ENCODE measurements at regions not wholly inside any gene's neighbourhood (a gene's known extent, or its start where the extent isn't known, plus 50 kb on each side); places are given as distances from the start of the nearest gene placed in this dataset.
"Not testable (repeated sequence)": the region's sequence is repeated elsewhere in the genome, so short reads cannot be mapped to it uniquely, and the experiment has no call there.

DNA sequence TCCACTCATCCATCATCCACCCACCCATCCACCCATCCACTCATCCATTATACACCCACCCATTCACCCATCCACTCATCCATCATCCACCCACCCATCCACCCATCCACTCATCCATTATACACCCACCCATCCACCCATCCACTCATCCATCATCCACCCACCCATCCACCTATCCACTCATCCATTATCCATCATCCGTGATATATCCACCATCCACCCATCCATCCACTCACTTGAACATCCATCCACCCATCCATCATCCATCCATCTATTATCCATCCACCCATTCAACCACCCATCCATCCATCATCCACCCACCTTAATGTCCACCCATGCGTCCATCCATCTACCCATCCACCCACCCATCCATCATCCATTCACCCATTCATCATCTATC is 77.7 kb upstream of the LRPAP1 start:
- H3K27ac ChIP-seq (ENCODE audit: low read depth, low read length, severe bottlenecking); H3K36me3 ChIP-seq (ENCODE audit: control insufficient read depth, insufficient read depth, low read length); H3K4me1 ChIP-seq (ENCODE audit: control insufficient read depth, insufficient read depth, low read length, poor library complexity, severe bottlenecking); H3K4me3 ChIP-seq (ENCODE audit: extremely low read depth, insufficient read depth, low read length, poor library complexity, severe bottlenecking); H3K9me3 ChIP-seq (ENCODE audit: control insufficient read depth, low read length): not testable (repeated sequence)
- 95 to 100% methylated on average over 1 of the region's 2 CpGs for WGBS, 2 experiments (ENCODE audit: insufficient coverage in 2 of 2)

DNA sequence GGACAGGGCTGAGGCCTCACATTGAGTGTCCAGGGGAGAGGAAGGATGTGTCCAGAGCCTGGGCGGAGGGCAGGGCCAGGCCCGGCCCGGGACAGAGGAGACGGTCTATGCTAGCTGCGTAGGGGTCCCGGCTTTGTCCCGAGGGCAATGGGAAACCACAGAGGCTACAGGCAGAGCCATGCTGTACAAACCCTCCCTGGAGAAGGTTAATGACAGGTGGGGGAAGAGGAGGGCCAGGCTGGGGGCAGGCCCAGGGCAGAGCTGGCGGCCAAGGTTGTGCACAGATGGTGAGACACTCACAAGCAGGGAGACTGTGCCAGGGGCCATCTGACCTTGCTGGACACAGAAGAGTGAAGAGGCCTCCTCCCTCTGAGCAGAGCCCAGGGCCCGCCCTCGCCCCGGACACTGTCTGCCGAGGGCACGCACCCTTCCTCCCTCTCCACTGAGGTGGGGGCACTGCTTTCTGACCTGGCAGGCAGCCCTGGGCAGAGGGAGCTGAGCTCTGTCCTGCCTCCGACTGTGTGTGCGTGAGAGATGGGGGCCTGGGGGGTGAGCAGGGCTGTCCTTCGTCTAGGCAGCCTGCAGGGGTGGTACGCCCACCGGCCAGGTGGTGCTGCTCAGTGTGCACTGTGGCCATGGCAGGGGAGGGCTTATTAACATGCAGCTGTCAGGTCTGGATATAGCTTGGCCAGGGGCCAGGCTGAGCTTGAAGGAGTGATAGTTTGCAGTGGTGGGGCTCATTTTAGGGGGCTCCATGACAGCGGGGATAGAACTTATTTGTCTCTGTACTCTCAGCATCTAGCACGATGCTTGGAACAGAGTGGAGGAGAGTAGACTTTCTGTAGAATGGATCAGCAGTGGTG is 75.7 kb upstream of the LRPAP1 start:
- no peaks in the 10 kb centered on the region for H3K4me1 ChIP-seq (ENCODE audit: control insufficient read depth, insufficient read depth, low read length, poor library complexity, severe bottlenecking)
- no peak overlapping the region for H3K4me3 ChIP-seq (ENCODE audit: extremely low read depth, insufficient read depth, low read length, poor library complexity, severe bottlenecking)
- 89 to 94% methylated on average over 12 to 15 of the region's 20 CpGs for WGBS, 2 experiments (ENCODE audit: insufficient coverage in 2 of 2)
- no peak overlapping the region for H3K27ac ChIP-seq (ENCODE audit: low read depth, low read length, severe bottlenecking)
- no peaks in the 10 kb centered on the region for H3K9me3 ChIP-seq (ENCODE audit: control insufficient read depth, low read length)
- no peaks in the 10 kb centered on the region for H3K36me3 ChIP-seq (ENCODE audit: control insufficient read depth, insufficient read depth, low read length)

DNA sequence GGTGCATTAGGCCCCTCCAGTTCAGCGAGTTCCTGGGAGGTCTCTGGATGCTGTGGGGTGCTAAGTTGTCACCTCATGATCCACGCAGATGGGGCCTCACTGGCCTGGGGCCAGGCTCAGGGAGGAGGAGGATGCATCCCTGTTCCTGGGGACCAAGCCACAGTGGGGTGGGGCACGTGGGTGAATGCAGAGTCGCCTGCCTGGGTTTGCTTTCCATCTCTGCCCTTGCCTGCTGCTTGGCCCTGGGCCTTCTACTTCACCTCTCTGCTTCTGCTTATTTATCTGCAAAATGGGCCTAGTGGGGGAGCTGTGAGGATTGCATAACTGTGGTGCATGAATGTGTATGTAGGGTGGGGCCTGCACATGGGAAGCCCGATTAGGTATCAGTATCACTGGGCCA is 74.6 kb upstream of the LRPAP1 start:
- not testable (repeated sequence) for H3K27ac ChIP-seq (ENCODE audit: low read depth, low read length, severe bottlenecking); H3K4me1 ChIP-seq (ENCODE audit: control insufficient read depth, insufficient read depth, low read length, poor library complexity, severe bottlenecking); H3K9me3 ChIP-seq (ENCODE audit: control insufficient read depth, low read length); H3K36me3 ChIP-seq (ENCODE audit: control insufficient read depth, insufficient read depth, low read length); H3K4me3 ChIP-seq (ENCODE audit: extremely low read depth, insufficient read depth, low read length, poor library complexity, severe bottlenecking)
- WGBS, 2 experiments (ENCODE audit: insufficient coverage in 2 of 2), result 20% methylated on average over 1 of the region's 5 CpGs; no CpG with 5 or more reads in 1 of the 2 experiments

DNA sequence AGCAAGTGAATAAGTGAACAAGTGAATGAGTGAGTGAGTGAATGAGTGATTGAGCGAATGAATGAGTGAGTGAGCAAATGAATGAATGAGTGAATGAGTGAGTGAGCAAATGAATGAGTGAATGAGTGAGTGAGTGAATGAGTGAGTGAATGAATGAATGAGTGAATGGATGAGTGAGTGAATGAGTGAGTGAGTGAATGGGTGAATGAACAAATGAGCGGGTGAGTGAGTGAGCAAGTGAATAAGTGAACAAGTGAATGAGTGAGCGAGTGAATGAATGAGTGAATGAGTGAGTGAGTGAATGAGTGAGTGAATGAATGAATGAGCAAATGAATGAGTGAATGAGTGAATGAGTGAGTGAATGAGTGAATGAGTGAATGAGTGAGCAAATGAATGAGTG is 74.0 kb upstream of the LRPAP1 start:
- not testable (repeated sequence) for H3K9me3 ChIP-seq (ENCODE audit: control insufficient read depth, low read length); H3K36me3 ChIP-seq (ENCODE audit: control insufficient read depth, insufficient read depth, low read length); H3K4me1 ChIP-seq (ENCODE audit: control insufficient read depth, insufficient read depth, low read length, poor library complexity, severe bottlenecking); H3K4me3 ChIP-seq (ENCODE audit: extremely low read depth, insufficient read depth, low read length, poor library complexity, severe bottlenecking); H3K27ac ChIP-seq (ENCODE audit: low read depth, low read length, severe bottlenecking)
- WGBS, 2 experiments (ENCODE audit: insufficient coverage in 2 of 2), result 95% methylated on average over 3 of the region's 3 CpGs

DNA sequence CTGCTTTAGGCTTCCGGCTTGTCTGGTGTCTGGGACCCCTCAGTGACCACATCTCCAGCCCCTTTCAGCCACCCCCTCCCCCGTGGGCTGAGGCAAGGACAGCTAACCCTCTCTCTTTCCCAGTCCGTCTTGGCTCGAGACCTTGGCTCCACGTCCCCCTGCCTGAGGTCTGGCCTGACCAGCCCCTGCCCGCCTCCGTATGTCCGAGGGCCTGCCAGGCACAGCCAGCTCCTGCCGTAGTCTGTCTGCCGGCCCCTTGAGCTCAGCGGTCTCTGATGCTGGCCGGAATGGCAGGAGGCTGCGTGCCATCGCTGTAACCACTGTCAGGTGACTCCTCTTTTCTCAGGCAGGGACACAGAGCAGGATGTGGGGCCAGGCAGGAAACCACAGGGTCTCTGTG is 73.3 kb upstream of the LRPAP1 start:
- peaks cover 5% of the 10 kb centered on the region for H3K9me3 ChIP-seq (ENCODE audit: control insufficient read depth, low read length)
- H3K4me1 ChIP-seq (ENCODE audit: control insufficient read depth, insufficient read depth, low read length, poor library complexity, severe bottlenecking), result no peaks in the 10 kb centered on the region
- H3K4me3 ChIP-seq (ENCODE audit: extremely low read depth, insufficient read depth, low read length, poor library complexity, severe bottlenecking), result no peak overlapping the region
- 89 to 93% methylated on average over 7 to 14 of the region's 14 CpGs for WGBS, 2 experiments (ENCODE audit: insufficient coverage in 2 of 2)
- no peaks in the 10 kb centered on the region for H3K36me3 ChIP-seq (ENCODE audit: control insufficient read depth, insufficient read depth, low read length)
- no peak overlapping the region for H3K27ac ChIP-seq (ENCODE audit: low read depth, low read length, severe bottlenecking)

DNA sequence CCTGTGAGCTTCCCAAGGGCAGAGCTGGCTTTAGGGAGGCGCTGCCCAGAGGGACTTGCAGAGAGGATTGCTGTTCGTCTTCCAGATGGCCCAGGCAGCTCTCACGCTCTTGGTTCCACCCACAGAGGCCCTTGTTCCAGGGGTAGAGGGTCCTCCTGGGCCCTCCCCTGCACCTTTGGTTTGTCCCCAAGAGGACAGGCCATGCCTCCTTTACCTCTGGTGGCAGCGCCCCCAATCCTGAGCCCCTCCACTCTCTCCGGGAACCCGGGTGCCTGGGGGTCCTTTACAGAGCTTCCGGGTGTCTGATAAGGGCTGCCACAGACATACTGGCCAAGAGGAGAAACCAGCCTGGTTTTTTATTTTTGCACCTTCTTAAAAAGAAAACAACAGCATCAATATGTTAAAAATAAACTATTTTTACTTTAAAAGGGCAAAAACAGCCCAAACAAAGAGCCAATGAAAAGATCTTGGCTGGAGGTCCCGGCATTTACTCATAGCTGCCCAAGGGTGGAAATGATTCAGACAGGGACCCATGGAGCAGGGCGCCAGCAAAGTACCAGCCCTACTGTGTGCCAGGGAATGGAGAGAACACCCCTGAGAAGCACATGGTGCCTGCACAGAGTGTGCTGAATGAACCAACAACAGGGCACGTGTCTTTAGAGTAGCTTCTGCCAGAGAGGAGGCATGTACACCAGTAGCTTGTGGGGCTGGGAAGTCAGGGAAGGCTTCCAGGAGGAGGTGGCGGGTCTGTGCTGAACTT is 70.8 kb upstream of the LRPAP1 start:
- not testable (repeated sequence) for H3K4me1 ChIP-seq (ENCODE audit: control insufficient read depth, insufficient read depth, low read length, poor library complexity, severe bottlenecking); H3K36me3 ChIP-seq (ENCODE audit: control insufficient read depth, insufficient read depth, low read length); H3K4me3 ChIP-seq (ENCODE audit: extremely low read depth, insufficient read depth, low read length, poor library complexity, severe bottlenecking); H3K9me3 ChIP-seq (ENCODE audit: control insufficient read depth, low read length); H3K27ac ChIP-seq (ENCODE audit: low read depth, low read length, severe bottlenecking)
- WGBS, 2 experiments (ENCODE audit: insufficient coverage in 2 of 2), result 90 to 94% methylated on average over 7 to 11 of the region's 11 CpGs

DNA sequence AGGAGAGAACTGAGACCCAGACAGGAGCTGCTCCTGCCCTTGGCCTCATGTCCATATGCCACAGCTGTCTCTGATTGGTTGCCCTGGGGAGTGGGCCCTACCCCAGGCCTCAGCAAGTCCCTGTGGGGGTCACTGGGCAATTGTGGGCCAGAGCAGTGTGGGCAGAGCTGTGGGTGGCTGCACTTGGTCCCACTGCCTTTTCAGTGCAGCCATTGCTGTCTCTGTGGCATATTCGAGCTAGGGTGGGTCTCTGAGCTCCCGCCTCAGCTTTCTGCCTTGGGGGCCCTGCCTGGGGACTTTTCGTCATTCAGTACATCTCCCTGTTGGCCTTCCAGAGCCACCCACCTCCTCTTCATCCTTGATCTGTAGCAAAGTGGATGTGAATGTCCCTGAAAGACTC is 69.8 kb upstream of the LRPAP1 start:
- H3K9me3 ChIP-seq (ENCODE audit: control insufficient read depth, low read length), result peaks cover 5% of the 10 kb centered on the region
- no peaks in the 10 kb centered on the region for H3K36me3 ChIP-seq (ENCODE audit: control insufficient read depth, insufficient read depth, low read length)
- WGBS, 2 experiments (ENCODE audit: insufficient coverage in 2 of 2), result 69 to 85% methylated on average over 2 of the region's 3 CpGs
- H3K4me3 ChIP-seq (ENCODE audit: extremely low read depth, insufficient read depth, low read length, poor library complexity, severe bottlenecking), result no peak overlapping the region
- H3K27ac ChIP-seq (ENCODE audit: low read depth, low read length, severe bottlenecking), result no peak overlapping the region
- no peaks in the 10 kb centered on the region for H3K4me1 ChIP-seq (ENCODE audit: control insufficient read depth, insufficient read depth, low read length, poor library complexity, severe bottlenecking)

DNA sequence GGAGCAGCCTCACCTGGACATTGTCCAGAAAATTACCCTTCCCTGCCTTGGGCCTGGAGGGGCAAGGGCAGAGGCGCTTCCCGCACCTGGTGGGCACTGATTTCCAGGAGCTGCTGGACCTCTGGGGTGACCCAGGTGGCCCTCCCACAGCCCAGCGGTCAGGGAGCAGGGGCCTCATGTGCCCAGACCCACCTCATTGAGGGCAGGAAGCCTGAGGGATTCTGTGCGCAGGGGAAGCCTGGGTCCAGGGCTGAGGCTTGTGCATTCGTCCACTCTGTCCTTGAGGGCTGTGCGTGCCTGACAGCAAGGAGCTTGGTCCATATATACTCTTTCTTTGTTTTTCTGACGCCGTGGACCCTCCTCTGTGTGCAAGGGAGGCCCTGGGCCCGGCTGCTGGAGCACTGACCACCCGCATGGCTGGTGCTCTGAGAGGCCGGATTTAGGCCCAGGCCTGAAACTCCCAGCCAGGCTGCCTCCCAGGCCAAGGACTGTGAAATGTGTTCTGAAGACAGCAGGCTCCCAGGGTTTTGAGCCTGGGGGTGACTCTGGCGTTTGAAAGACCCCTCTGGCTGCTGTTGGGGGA is 69.0 kb upstream of the LRPAP1 start:
- 92 to 93% methylated on average over 10 to 11 of the region's 12 CpGs for WGBS, 2 experiments (ENCODE audit: insufficient coverage in 2 of 2)
- not testable (repeated sequence) for H3K4me1 ChIP-seq (ENCODE audit: control insufficient read depth, insufficient read depth, low read length, poor library complexity, severe bottlenecking); H3K27ac ChIP-seq (ENCODE audit: low read depth, low read length, severe bottlenecking); H3K4me3 ChIP-seq (ENCODE audit: extremely low read depth, insufficient read depth, low read length, poor library complexity, severe bottlenecking); H3K36me3 ChIP-seq (ENCODE audit: control insufficient read depth, insufficient read depth, low read length); H3K9me3 ChIP-seq (ENCODE audit: control insufficient read depth, low read length)

DNA sequence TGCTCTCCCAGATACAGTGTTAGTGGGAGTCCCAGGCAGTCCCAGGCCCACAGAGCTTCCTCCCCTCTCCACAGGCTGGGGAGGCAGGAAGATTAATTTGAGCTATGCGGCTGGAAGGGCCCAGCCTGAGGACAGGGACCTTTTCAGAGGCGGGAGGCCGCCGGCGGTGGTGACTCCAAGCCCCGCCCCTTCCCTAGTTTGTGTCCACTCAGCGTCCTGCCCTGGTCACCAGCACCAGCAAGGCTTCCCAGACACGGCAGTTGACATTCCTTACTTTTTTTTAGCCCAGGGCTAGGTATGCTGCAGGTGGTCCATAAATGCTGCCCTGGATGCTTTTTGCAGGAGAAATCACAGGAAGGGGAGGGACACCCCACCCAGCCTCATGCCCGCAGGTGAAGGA is 67.7 kb upstream of the LRPAP1 start:
- WGBS, 2 experiments (ENCODE audit: insufficient coverage in 2 of 2), result 69 to 79% methylated on average over 3 to 9 of the region's 9 CpGs
- no peak overlapping the region for H3K27ac ChIP-seq (ENCODE audit: low read depth, low read length, severe bottlenecking)
- peaks cover 5% of the 10 kb centered on the region for H3K9me3 ChIP-seq (ENCODE audit: control insufficient read depth, low read length)
- no peaks in the 10 kb centered on the region for H3K36me3 ChIP-seq (ENCODE audit: control insufficient read depth, insufficient read depth, low read length)
- H3K4me1 ChIP-seq (ENCODE audit: control insufficient read depth, insufficient read depth, low read length, poor library complexity, severe bottlenecking), result no peaks in the 10 kb centered on the region
- no peak overlapping the region for H3K4me3 ChIP-seq (ENCODE audit: extremely low read depth, insufficient read depth, low read length, poor library complexity, severe bottlenecking)

DNA sequence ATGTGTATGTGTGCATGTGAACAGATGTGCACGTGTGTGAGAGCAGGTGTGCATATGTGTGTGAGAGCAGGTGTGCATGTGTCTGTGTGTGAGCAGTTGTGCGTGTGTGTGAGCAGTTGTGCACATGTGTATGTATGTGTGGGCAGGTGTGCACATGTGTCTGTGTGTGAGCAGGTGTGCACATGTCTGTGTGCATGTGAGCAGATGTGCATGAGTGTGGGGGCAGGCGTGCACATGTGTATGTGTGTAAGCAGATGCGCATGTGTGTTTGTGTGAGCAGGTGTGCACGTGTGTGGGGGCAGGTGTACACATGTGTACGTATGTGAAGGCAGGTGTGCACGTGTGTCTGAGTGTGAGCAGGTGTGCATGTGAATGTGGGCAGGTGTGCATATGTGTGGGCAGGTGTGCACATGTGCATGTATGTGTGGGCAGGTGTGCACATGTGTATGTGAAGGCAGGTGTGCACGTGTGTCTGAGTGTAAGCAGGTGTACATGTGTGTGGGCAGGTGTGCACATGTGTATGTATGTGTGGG is 66.5 kb upstream of the LRPAP1 start:
- H3K27ac ChIP-seq (ENCODE audit: low read depth, low read length, severe bottlenecking), result no peak overlapping the region
- H3K9me3 ChIP-seq (ENCODE audit: control insufficient read depth, low read length), result peaks cover 5% of the 10 kb centered on the region
- no peaks in the 10 kb centered on the region for H3K4me1 ChIP-seq (ENCODE audit: control insufficient read depth, insufficient read depth, low read length, poor library complexity, severe bottlenecking)
- H3K36me3 ChIP-seq (ENCODE audit: control insufficient read depth, insufficient read depth, low read length), result no peaks in the 10 kb centered on the region
- 77 to 83% methylated on average over 7 to 8 of the region's 8 CpGs for WGBS, 2 experiments (ENCODE audit: insufficient coverage in 2 of 2)
- no peak overlapping the region for H3K4me3 ChIP-seq (ENCODE audit: extremely low read depth, insufficient read depth, low read length, poor library complexity, severe bottlenecking)

Data from mesodermal cell (in vitro differentiated cells).